WTC11 (cell line): ENCODE measurements at regions not wholly inside any gene's neighbourhood (a gene's known extent, or its start where the extent isn't known, plus 50 kb on each side); places are given as distances from the start of the nearest gene placed in this dataset.

Experiments
- ATAC-seq: fragments of 200-7000 bp; cut with Tn5 transposase; 2 replicates; pipeline ENCODE4 v1.10.0; 2021; ENCODE audit warnings: mild to moderate bottlenecking, moderate library complexity
- CTCF ChIA-PET: fragments of 300-600 bp; sonication (Branson Sonifier 250); formaldehyde crosslinking; loops from one replicate; lab custom pipeline; 2021; ENCODE audit warnings: antibody characterized with exemption; lab: Charles Lee
- POLR2A ChIA-PET: fragments of 350-600 bp; sonication (Branson Sonifier 250); formaldehyde crosslinking; loops from one replicate; lab custom pipeline; 2021; ENCODE audit warnings: antibody characterized with exemption; lab: Charles Lee
- DNase-seq: peaks from one replicate; pipeline ENCODE4 v3.0.0; 2021; ENCODE audit warnings: low spot score
- H3K27ac Mint-ChIP-seq: 2 replicates; pipeline ENCODE4 v1.8.0; 2021; ENCODE audit warnings: mixed read lengths
- H3K27me3 Mint-ChIP-seq: 2 replicates; pipeline ENCODE4 v1.8.0; 2021; ENCODE audit warnings: low read depth, mild to moderate bottlenecking, moderate library complexity, mixed read lengths
- H3K36me3 Mint-ChIP-seq: 2 replicates; pipeline ENCODE4 v1.8.0; 2021; ENCODE audit warnings: mixed read lengths
- H3K4me1 Mint-ChIP-seq: 2 replicates; pipeline ENCODE4 v1.8.0; 2022; ENCODE audit warnings: mixed read lengths
- H3K4me3 Mint-ChIP-seq: 2 replicates; pipeline ENCODE4 v1.8.0; 2021; ENCODE audit warnings: mild to moderate bottlenecking, moderate library complexity, mixed read lengths
- H3K9me3 Mint-ChIP-seq: 2 replicates; pipeline ENCODE4 v1.8.0; 2021; ENCODE audit warnings: mixed read lengths
- CREM ChIP-seq: sonication (generic); formaldehyde crosslinking; IDR thresholded peaks from 2 replicates; pipeline ENCODE4 v1.8.1; 2022; ENCODE audit warnings: mild to moderate bottlenecking, missing genetic modification reagents, moderate library complexity
- IRF2 ChIP-seq: sonication (generic); formaldehyde crosslinking; IDR thresholded peaks from 2 replicates; pipeline ENCODE4 v1.8.0; 2022; ENCODE audit warnings: low read depth, missing genetic modification reagents, borderline replicate concordance
- JUN ChIP-seq: sonication (generic); formaldehyde crosslinking; IDR thresholded peaks from 2 replicates; pipeline ENCODE4 v1.8.0; 2023; ENCODE audit warnings: mild to moderate bottlenecking, missing genetic modification reagents
- MXD4 ChIP-seq: fragments of 250-450 bp; sonication (Bioruptor Pico); IDR thresholded peaks from 2 replicates; pipeline ENCODE4 v1.8.0; 2021; ENCODE audit warnings: mild to moderate bottlenecking, moderate library complexity, borderline replicate concordance
- MYBL2 ChIP-seq: sonication (generic); formaldehyde crosslinking; IDR thresholded peaks from 2 replicates; pipeline ENCODE4 v1.8.1; 2023; ENCODE audit warnings: mild to moderate bottlenecking, moderate library complexity, missing genetic modification reagents
- SMAD4 ChIP-seq: sonication (generic); formaldehyde crosslinking; IDR thresholded peaks from 2 replicates; pipeline ENCODE4 v1.8.0; 2022; ENCODE audit warnings: mild to moderate bottlenecking, missing genetic modification reagents
- SOX15 ChIP-seq: fragments of 250-450 bp; sonication (Bioruptor Pico); IDR thresholded peaks from 2 replicates; pipeline ENCODE4 v1.9.0; 2021; ENCODE audit warnings: mild to moderate bottlenecking
- TCF7 ChIP-seq: sonication (generic); formaldehyde crosslinking; IDR thresholded peaks from 2 replicates; pipeline ENCODE4 v1.8.0; 2022; ENCODE audit warnings: mild to moderate bottlenecking, low read depth, missing genetic modification reagents, moderate library complexity
- TP53 ChIP-seq: sonication (generic); formaldehyde crosslinking; IDR thresholded peaks from 2 replicates; pipeline ENCODE4 v1.8.1; 2023; ENCODE audit warnings: mild to moderate bottlenecking, missing genetic modification reagents
- ZNF232 ChIP-seq: sonication (generic); formaldehyde crosslinking; IDR thresholded peaks from 2 replicates; pipeline ENCODE4 v1.8.0; 2022; ENCODE audit warnings: mild to moderate bottlenecking, missing genetic modification reagents
- TF ChIP-seq, protein P1 (sequence below): sonication (generic); formaldehyde crosslinking; IDR thresholded peaks from 2 replicates; pipeline ENCODE4 v1.8.0; 2022; ENCODE audit warnings: mild to moderate bottlenecking, missing genetic modification reagents
- TF ChIP-seq, protein P2 (sequence below): fragments of 250-450 bp; sonication (Bioruptor Pico); conservative IDR thresholded peaks from 2 replicates; pipeline ENCODE4 v1.9.0; 2021; ENCODE audit warnings: mild to moderate bottlenecking
- TF ChIP-seq, protein P3 (sequence below): fragments of 250-450 bp; sonication (Bioruptor Pico); IDR thresholded peaks from 2 replicates; pipeline ENCODE4 v1.9.0; 2021; ENCODE audit warnings: mild to moderate bottlenecking
- TF ChIP-seq, protein P4 (sequence below): fragments of 250-450 bp; sonication (Bioruptor Pico); IDR thresholded peaks from 2 replicates; pipeline ENCODE4 v1.9.0; 2021; ENCODE audit warnings: mild to moderate bottlenecking, borderline replicate concordance
- TF ChIP-seq, protein P5 (sequence below): sonication (generic); formaldehyde crosslinking; IDR thresholded peaks from 2 replicates; pipeline ENCODE4 v1.8.0; 2022; ENCODE audit warnings: mild to moderate bottlenecking, missing genetic modification reagents
- TF ChIP-seq, protein P6 (sequence below): fragments of 200-600 bp; IDR thresholded peaks from 2 replicates; pipeline ENCODE4 v1.8.0; 2022; ENCODE audit warnings: antibody characterized with exemption
- TF ChIP-seq, protein P7 (sequence below): fragments of 250-450 bp; sonication (Bioruptor Pico); IDR thresholded peaks from 2 replicates; pipeline ENCODE4 v1.9.0; 2021; ENCODE audit warnings: moderate library complexity, mild to moderate bottlenecking, inconsistent platforms, borderline replicate concordance
- TF ChIP-seq, protein P8 (sequence below): sonication (generic); formaldehyde crosslinking; conservative IDR thresholded peaks from 2 replicates; pipeline ENCODE4 v1.8.1; 2022; ENCODE audit warnings: mild to moderate bottlenecking, missing genetic modification reagents
- TF ChIP-seq, protein P9 (sequence below): sonication (generic); formaldehyde crosslinking; IDR thresholded peaks from 2 replicates; pipeline ENCODE4 v1.8.1; 2022; ENCODE audit warnings: low read depth, mild to moderate bottlenecking, moderate library complexity, missing genetic modification reagents, borderline replicate concordance

DNA sequence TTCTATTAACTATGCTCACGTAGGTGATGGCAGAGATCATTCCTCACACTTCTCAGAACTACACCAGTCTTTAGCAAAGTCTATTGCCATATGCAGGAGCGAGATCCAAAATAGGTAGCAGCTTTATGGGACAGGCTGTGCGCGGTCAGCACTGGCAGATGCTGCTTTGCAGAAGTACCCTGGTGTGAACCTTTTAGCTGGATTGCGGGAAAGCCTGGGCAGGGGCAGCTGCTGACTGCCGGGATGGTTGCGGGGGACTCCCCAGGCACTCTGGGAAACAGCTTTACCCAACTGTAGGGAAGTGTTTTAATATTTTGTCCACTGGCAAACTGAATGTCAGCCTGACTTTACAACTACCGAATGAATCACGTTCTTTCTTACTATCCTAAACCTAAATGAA lies 251.3 kb downstream of the HS3ST3A1 start:
- TF ChIP-seq MXD4 (CRISPR knock-in tag): no peak
- TF ChIP-seq ZNF232 (CRISPR knock-in tag): no peak
- TF ChIP-seq CREM: no peak
- TF ChIP-seq, protein P1, sequence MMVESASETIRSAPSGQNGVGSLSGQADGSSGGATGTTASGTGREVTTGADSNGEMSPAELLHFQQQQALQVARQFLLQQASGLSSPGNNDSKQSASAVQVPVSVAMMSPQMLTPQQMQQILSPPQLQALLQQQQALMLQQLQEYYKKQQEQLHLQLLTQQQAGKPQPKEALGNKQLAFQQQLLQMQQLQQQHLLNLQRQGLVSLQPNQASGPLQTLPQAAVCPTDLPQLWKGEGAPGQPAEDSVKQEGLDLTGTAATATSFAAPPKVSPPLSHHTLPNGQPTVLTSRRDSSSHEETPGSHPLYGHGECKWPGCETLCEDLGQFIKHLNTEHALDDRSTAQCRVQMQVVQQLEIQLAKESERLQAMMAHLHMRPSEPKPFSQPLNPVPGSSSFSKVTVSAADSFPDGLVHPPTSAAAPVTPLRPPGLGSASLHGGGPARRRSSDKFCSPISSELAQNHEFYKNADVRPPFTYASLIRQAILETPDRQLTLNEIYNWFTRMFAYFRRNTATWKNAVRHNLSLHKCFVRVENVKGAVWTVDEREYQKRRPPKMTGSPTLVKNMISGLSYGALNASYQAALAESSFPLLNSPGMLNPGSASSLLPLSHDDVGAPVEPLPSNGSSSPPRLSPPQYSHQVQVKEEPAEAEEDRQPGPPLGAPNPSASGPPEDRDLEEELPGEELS (CRISPR knock-in tag): no peak
- TF ChIP-seq TCF7 (CRISPR knock-in tag): no peak
- TF ChIP-seq, protein P2, sequence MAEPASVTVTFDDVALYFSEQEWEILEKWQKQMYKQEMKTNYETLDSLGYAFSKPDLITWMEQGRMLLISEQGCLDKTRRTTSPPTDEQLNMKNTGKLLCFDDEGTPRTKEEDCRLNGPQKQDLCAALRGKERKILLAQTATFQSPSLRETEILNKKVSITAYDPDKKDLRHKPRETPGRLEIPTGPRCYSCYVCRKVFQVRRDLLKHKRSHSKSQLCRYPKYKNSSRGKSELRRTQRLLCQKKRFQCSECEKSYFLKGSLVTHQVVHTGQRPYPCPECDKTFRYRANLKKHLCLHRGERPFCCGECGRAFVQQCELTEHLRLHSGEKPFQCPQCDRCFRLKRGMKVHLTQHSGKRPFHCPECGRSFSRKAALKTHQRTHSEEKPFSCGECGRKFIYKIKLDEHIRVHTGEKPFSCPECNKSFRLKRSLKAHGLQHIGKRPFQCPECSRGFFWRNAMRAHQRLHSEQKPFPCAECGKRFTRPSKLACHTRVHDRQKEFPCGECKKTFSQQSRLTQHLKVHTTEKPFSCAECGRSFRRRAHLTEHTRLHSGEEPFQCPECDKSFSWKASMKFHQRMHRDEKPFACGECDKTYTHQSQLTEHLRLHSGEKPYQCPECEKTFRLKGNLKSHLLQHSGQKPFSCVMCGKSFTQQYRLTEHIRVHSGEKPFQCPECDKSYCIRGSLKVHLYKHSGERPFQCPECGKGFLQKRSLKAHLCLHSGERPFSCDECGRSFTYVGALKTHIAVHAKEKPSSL (CRISPR knock-in tag): no peak
- TF ChIP-seq MYBL2: no peak
- TF ChIP-seq, protein P3, sequence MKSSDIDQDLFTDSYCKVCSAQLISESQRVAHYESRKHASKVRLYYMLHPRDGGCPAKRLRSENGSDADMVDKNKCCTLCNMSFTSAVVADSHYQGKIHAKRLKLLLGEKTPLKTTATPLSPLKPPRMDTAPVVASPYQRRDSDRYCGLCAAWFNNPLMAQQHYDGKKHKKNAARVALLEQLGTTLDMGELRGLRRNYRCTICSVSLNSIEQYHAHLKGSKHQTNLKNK (CRISPR knock-in tag): no peak
- no peak for TF ChIP-seq JUN (CRISPR knock-in tag)
- TF ChIP-seq, protein P4, sequence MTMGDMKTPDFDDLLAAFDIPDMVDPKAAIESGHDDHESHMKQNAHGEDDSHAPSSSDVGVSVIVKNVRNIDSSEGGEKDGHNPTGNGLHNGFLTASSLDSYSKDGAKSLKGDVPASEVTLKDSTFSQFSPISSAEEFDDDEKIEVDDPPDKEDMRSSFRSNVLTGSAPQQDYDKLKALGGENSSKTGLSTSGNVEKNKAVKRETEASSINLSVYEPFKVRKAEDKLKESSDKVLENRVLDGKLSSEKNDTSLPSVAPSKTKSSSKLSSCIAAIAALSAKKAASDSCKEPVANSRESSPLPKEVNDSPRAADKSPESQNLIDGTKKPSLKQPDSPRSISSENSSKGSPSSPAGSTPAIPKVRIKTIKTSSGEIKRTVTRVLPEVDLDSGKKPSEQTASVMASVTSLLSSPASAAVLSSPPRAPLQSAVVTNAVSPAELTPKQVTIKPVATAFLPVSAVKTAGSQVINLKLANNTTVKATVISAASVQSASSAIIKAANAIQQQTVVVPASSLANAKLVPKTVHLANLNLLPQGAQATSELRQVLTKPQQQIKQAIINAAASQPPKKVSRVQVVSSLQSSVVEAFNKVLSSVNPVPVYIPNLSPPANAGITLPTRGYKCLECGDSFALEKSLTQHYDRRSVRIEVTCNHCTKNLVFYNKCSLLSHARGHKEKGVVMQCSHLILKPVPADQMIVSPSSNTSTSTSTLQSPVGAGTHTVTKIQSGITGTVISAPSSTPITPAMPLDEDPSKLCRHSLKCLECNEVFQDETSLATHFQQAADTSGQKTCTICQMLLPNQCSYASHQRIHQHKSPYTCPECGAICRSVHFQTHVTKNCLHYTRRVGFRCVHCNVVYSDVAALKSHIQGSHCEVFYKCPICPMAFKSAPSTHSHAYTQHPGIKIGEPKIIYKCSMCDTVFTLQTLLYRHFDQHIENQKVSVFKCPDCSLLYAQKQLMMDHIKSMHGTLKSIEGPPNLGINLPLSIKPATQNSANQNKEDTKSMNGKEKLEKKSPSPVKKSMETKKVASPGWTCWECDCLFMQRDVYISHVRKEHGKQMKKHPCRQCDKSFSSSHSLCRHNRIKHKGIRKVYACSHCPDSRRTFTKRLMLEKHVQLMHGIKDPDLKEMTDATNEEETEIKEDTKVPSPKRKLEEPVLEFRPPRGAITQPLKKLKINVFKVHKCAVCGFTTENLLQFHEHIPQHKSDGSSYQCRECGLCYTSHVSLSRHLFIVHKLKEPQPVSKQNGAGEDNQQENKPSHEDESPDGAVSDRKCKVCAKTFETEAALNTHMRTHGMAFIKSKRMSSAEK (CRISPR knock-in tag): no peak
- TF ChIP-seq, all 79 proteins: peak for 0
- no peak overlapping the region for H3K27ac Mint-ChIP-seq
- peaks cover 6% of the 10 kb centered on the region for H3K36me3 Mint-ChIP-seq
- no peak overlapping the region for H3K4me3 Mint-ChIP-seq
- peaks cover 6% of the 10 kb centered on the region for H3K9me3 Mint-ChIP-seq
- ChIA-PET CTCF (interaction anchor here (1.2 kb wide), 1 partner anchor 13 kb away, joined by 5 read pairs; no protein-coding TSS in a partner anchor), POLR2A (interaction anchor here (0.6 kb wide), 1 partner anchor 60 kb away, joined by 3 read pairs; no protein-coding TSS in a partner anchor)
- H3K27me3 Mint-ChIP-seq: no peaks in the 10 kb centered on the region; the same call in 1 of the 2 replicates
- peaks cover 21% of the 10 kb centered on the region for H3K4me1 Mint-ChIP-seq
- ATAC-seq (no peak), DNase-seq (no peak)

DNA sequence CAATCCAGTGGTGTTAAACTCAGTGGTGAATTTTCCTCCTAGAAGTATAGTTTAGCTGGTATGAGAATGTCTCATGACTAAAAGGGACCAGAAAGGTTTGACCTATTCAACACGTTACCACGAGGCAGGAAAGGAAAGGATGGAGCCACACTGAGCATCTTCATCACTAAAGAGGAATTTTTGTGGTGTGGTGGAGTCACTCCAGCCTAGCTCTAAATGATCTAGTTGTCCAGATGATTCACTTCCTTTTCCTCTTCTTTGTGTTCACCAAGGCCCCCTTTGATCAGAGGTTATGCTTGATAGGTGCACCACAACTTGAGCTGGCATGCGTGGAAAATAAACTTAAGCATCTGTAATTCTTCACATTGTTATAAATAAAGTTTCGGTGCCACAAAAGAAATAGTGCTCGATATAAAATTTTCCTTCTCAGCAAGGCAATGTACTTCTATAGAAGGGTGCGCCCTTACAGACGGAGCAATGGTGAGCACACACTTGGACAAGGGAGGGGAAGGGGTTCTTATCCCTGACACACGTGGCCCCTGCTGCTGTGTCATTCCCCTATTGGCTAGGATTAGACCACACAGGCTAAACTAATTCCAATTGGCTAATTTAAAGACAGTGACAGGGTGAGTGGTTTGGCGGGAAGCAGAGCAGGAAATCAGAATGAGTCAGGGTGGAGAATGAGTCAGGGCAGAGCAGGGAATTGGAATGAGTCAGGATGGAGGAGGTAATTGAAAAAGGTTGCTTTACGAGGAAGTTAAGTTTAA lies 254.6 kb downstream of the HS3ST3A1 start:
- Mint-ChIP-seq H3K36me3 (peaks cover 6% of the 10 kb centered on the region), H3K27ac (no peak overlapping the region), H3K27me3 (peaks cover 5% of the 10 kb centered on the region; the same call in 1 of the 2 replicates), H3K9me3 (peaks cover 10% of the 10 kb centered on the region), H3K4me1 (peaks cover 27% of the 10 kb centered on the region), H3K4me3 (no peak overlapping the region)
- ChIA-PET POLR2A (no interaction called here), CTCF (interaction anchor here (1.1 kb wide), 1 partner anchor 10 kb away, joined by 3 read pairs; no protein-coding TSS in a partner anchor)
- ATAC-seq: no peak
- no peak for DNase-seq
- TF ChIP-seq, protein P5, sequence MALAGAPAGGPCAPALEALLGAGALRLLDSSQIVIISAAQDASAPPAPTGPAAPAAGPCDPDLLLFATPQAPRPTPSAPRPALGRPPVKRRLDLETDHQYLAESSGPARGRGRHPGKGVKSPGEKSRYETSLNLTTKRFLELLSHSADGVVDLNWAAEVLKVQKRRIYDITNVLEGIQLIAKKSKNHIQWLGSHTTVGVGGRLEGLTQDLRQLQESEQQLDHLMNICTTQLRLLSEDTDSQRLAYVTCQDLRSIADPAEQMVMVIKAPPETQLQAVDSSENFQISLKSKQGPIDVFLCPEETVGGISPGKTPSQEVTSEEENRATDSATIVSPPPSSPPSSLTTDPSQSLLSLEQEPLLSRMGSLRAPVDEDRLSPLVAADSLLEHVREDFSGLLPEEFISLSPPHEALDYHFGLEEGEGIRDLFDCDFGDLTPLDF: no peak
- TF ChIP-seq, protein P6, sequence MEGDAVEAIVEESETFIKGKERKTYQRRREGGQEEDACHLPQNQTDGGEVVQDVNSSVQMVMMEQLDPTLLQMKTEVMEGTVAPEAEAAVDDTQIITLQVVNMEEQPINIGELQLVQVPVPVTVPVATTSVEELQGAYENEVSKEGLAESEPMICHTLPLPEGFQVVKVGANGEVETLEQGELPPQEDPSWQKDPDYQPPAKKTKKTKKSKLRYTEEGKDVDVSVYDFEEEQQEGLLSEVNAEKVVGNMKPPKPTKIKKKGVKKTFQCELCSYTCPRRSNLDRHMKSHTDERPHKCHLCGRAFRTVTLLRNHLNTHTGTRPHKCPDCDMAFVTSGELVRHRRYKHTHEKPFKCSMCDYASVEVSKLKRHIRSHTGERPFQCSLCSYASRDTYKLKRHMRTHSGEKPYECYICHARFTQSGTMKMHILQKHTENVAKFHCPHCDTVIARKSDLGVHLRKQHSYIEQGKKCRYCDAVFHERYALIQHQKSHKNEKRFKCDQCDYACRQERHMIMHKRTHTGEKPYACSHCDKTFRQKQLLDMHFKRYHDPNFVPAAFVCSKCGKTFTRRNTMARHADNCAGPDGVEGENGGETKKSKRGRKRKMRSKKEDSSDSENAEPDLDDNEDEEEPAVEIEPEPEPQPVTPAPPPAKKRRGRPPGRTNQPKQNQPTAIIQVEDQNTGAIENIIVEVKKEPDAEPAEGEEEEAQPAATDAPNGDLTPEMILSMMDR: no peak
- no peak for TF ChIP-seq MYBL2
- no peak for TF ChIP-seq TP53 (CRISPR knock-in tag)
- TF ChIP-seq, protein P7, sequence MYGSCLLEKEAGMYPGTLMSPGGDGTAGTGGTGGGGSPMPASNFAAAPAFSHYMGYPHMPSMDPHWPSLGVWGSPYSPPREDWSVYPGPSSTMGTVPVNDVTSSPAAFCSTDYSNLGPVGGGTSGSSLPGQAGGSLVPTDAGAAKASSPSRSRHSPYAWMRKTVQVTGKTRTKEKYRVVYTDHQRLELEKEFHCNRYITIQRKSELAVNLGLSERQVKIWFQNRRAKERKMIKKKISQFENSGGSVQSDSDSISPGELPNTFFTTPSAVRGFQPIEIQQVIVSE: no peak
- TF ChIP-seq SOX15 (CRISPR knock-in tag): no peak
- no peak for TF ChIP-seq IRF2 (CRISPR knock-in tag)
- TF ChIP-seq, protein P8, sequence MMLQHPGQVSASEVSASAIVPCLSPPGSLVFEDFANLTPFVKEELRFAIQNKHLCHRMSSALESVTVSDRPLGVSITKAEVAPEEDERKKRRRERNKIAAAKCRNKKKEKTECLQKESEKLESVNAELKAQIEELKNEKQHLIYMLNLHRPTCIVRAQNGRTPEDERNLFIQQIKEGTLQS (CRISPR knock-in tag): no peak
- TF ChIP-seq, protein P9, sequence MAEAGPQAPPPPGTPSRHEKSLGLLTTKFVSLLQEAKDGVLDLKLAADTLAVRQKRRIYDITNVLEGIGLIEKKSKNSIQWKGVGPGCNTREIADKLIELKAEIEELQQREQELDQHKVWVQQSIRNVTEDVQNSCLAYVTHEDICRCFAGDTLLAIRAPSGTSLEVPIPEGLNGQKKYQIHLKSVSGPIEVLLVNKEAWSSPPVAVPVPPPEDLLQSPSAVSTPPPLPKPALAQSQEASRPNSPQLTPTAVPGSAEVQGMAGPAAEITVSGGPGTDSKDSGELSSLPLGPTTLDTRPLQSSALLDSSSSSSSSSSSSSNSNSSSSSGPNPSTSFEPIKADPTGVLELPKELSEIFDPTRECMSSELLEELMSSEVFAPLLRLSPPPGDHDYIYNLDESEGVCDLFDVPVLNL (CRISPR knock-in tag): no peak
- TF ChIP-seq CREM: no peak
- TF ChIP-seq SMAD4 (CRISPR knock-in tag): no peak
